HG03378 (cell line): ENCODE measurements at regions not wholly inside any gene's neighbourhood (a gene's known extent, or its start where the extent isn't known, plus 50 kb on each side); places are given as distances from the start of the nearest gene placed in this dataset.
"Not testable (repeated sequence)": the region's sequence is repeated elsewhere in the genome, so short reads cannot be mapped to it uniquely, and the experiment has no call there.

ENCODE experiments used
- ATAC-seq: cut with Tn5 transposase; IDR thresholded peaks from one replicate; pipeline ENCODE4 v1.9.1; 2021; ENCODE audit warnings: mild to moderate bottlenecking, moderate library complexity; ENCODE audit not compliant: unreplicated experiment

GRCh38 chr4:26233350-26233749, 87.5 kb upstream of the RBPJ start:
- no peak for ATAC-seq

DNA sequence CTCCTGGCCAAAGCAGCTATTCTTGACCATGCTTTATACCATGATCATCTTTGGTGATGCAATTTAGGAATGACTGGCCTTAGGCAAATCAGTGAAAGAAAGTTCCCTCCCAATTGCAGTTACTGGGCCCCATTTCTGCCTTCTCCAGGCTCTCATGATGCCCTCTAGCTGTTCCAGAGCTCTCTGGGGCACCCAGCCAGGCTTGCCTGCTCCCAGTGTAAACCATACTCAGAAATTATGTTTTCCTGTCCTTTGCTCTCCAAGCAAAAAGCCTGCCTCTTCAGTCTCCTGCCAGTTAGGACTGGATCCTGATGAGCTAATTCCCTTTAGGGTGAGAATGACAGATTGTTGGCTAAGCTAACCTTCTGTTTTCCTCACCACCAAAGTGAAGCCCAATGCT, 85.3 kb upstream of the RBPJ start:
- no peak for ATAC-seq

DNA sequence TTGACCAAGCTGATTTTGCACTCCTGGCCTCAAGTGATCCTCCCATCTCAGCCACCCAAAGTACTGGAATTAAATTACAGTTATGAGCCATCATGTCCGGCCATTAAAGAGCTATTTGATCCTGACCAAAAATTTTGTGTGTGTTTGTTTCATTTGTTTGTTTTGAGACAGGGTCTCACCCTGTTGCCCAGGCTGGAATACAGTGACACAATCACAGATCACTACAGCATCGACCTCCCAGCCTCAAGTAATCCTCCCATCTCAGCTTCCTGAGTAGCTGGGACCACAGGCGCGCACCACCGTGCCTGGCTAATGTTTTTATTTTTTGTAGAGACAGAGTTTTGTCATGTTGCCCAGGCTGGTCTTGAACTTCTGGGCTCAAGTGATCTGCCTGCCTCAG, 82.9 kb upstream of the RBPJ start:
- ATAC-seq, result no peak

DNA sequence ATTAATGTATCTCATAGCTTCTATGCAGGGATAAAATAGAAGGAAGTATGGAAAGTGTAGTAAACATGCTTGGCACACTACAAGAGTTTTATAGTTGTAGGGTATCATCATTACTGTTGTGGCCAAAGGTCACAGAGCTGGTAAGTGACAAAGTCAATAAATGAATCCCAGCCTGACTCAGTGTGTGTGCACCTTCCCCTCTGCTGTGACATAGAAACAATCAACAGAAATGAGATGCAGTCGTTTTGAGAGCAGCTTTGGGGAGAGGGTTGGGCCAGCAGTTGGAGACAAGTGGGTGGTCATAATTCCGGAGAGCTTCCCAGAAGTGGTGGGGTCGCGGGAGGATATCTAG, 82.4 kb upstream of the RBPJ start:
- no peak for ATAC-seq

GRCh38 chr4:26238778-26239679, 81.8 kb upstream of the RBPJ start:
- ATAC-seq, result no peak

GRCh38 chr4:26239801-26240200, 81.0 kb upstream of the RBPJ start:
- ATAC-seq, result no peak

- ATAC-seq, result no peak
Observed at GRCh38 chr4:26241179-26241578, 79.6 kb upstream of the RBPJ start.

- ATAC-seq, result no peak
Observed at GRCh38 chr4:26242451-26242850, 78.4 kb upstream of the RBPJ start.

DNA sequence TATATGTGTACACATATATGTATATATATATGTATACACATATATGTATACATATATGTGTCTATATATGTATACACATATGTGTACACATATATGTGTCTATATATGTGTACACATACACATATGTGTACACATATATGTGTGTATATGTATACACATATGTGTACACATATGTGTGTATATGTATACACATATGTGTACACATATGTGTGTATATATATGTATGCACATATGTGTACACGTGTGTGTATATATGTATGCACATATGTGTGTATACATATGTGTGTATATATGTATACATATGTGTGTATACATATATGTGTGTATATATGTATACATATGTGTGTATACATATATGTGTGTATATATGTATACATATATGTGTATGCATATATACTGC, 76.7 kb upstream of the RBPJ start:
- ATAC-seq, result not testable (repeated sequence)

GRCh38 chr4:26248647-26249046, 72.2 kb upstream of the RBPJ start:
- ATAC-seq, result no peak

DNA sequence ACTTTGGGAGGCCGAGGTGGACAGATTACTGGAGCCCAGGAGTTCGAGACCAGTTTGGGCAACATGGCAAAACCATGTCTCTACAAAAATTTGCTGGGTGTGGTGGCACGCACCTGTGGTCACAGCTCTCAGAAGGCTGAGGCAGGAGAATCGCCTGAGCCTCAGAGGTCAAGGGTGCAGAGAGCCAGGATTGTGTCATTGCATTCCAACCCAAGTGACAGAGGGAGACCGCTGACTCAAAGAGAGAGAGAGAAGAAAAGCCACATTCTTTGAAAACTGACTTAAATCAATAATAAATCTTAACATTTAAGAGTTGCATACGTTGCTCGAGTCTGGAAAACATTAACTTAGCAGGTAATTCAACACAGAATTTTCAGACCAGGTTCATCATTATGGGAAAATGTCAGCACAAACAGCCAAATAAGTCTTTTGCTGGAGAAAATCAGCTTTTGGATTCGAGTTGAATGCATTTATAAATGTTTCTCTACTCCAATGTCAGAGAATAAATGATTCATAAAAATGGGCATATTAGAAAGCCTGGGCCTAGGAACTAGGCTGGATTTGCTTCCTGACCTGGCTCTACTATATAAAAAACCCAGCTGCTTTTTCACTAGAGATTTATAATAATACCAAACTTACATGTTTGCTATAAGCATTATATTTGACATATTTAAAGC, 68.3 kb upstream of the RBPJ start:
- ATAC-seq, result peak; percentile 81

DNA sequence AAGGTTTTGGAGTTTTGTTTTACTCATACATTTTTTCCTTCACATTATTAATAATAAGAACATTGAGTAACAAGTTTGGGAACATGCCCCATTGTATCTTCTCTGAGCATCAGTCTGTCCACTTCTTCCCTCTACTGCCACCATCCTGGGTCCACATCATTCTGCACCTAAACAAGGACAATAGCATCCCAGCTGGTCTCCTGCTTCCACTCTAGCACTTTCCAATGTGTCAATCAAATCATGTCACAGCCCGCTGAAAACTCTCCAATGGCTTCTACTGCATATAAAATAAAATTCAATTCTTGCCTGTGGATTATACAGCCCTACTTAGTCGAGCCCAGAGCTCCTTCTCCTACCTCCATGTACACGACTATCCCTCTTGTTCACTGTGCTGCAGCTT, 66.8 kb upstream of the RBPJ start:
- ATAC-seq, result no peak

- ATAC-seq, result no peak
Observed at GRCh38 chr4:26255989-26256388, 64.8 kb upstream of the RBPJ start.

- ATAC-seq, result not testable (repeated sequence)
Observed at GRCh38 chr4:26257444-26257843, 63.4 kb upstream of the RBPJ start.

GRCh38 chr4:26257850-26258249, 63.0 kb upstream of the RBPJ start:
- ATAC-seq, result peak; percentile 76

- no peak for ATAC-seq
Observed at GRCh38 chr4:26260571-26260970, 60.2 kb upstream of the RBPJ start.

- no peak for ATAC-seq
Observed at GRCh38 chr4:26261405-26261804, 59.4 kb upstream of the RBPJ start.

DNA sequence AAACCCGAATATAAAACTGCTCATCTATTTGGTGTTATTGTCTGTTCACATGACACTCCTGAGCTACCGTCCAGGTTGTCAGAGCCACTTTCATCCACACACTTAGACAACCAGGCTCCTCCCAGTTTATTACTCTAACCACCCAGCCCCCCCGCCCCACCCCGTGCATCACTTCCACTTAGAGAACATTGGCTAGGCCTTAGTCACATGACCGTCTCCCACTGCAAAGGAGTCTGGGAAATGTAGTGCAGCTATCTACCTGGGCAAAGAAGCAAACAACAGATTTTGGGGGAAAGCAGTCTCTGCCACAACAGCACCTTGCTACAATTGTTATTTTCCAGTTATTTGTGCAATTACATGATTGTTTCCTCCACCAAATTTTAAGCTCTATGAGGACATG, 57.6 kb upstream of the RBPJ start:
- no peak for ATAC-seq

DNA sequence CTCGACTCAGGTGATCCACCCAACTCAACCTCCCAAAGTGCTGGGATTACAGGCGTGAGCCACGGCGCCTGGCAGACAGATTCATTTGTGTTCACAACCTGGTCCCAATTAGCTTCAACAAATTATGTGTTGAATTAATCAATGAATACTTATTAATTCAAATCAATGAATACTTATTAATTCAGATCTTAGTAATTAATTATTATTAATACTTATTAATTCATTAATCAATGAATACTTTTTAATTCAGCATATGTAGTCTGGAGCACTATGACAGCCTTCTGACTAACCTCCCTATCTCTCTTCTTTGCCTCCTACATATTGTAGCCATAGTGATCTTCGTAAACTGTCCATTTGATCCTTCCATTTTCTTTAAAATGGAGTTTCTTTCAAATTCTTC, 56.7 kb upstream of the RBPJ start:
- no peak for ATAC-seq

DNA sequence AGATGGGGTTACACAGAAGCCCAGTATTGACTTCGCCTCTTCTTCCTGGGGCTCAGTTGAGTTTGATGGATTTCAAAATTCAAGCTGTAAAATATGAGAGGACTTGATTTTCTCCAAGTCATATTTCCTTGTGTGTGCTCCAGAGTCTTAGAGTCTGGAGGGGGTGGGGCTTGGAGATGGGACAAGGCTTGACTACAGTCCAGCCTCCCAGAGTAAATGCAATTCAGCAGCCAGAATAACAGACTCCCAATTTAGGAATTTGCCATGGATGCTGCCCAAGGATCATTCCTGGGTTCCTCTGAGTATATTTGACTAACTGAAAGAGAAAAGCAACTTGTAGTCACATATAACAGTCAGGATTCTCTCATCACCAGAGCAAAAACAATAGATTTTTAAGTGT, 53.7 kb upstream of the RBPJ start:
- ATAC-seq, result no peak

DNA sequence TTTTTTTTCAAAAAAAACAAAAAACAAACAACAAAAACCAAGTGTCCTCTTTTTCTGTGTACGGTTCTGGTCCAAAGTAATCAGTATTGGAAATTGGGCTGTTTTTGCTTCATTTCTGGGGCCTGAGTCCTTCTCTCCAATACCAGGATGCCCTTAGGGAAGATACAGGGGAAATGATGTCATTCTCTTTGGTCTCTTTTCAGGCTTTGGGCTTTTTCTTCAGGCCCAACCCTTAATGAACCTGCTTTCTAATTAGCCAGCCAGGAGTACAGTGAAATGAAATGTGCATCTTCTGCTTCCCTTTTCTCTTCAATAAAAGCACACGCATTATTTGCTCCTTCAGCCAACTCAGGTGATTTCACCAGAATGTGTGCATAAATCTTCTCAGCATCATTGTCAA, 52.6 kb upstream of the RBPJ start:
- no peak for ATAC-seq

DNA sequence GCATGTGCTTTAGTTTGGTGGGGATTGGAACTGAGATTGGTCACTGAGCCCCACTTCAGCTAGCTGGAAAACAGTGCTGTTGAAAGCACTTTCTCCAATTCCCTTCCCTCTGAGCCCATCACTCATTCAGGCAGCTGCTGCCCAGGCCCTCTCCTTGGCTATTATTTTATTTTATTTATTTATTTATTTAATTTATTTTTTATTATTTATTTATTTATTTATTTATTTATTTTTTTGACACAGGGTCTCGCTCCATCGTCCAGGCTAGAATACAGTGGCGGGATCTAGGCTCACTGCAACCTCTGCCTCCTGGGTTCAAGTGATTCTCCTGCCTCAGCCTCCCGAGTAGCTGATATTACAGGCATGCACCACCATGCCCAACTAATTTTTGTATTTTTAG, 51.8 kb upstream of the RBPJ start:
- no peak for ATAC-seq
